Right lobe of liver (tissue), 6 donors: ENCODE measurements at regions not wholly inside any gene's neighbourhood (a gene's known extent, or its start where the extent isn't known, plus 50 kb on each side); places are given as distances from the start of the nearest gene placed in this dataset.
"Not testable (repeated sequence)": the region's sequence is repeated elsewhere in the genome, so short reads cannot be mapped to it uniquely, and the experiment has no call there.

Experiments used
- ATAC-seq, 4 donors: fragments of 200-7000 bp; cut with Tn5 transposase; one replicate each; pipeline ENCODE4 v1.9.1; 2020; ENCODE audit warnings: mild to moderate bottlenecking in 4 of 4, moderate library complexity in 4 of 4
- DNase-seq, 3 donors: peaks; one replicate each; pipeline ENCODE4 v3.0.0-alpha.2; 2020
- H3K27ac ChIP-seq, 3 donors: fragments of 200-600 bp; one replicate each; pipeline ENCODE4 v1.8.0; 2022
- H3K27me3 ChIP-seq, 2 donors: fragments of 200-600 bp; one replicate each; pipeline ENCODE4 v1.8.0; 2022
- H3K36me3 ChIP-seq, 4 donors: fragments of 200-600 bp; sonication (generic) in 1 of 4; one replicate each; pipeline versions ENCODE4 v1.5.1 to v1.8.0; 2017 to 2022; ENCODE audit warnings: control low read depth in 1 of 4
- H3K4me1 ChIP-seq, 4 donors: fragments of 200-600 bp; sonication (generic) in 1 of 4; one replicate each; pipeline versions ENCODE4 v1.5.1 to v1.8.0; 2017 to 2022; ENCODE audit warnings: control low read depth in 1 of 4
- H3K4me3 ChIP-seq, 3 donors: fragments of 200-600 bp; one replicate each; pipeline ENCODE4 v1.8.0; 2022
- H3K9me3 ChIP-seq, 4 donors: fragments of 200-600 bp; sonication (generic) in 1 of 4; one replicate each; pipeline versions ENCODE4 v1.5.1 to v1.8.0; 2017 to 2022; ENCODE audit warnings: control low read depth in 1 of 4
- POLR2A ChIP-seq: fragments of 450-650 bp; IDR thresholded peaks from one replicate; pipeline ENCODE4 v1.6.1; 2017; ENCODE audit warnings: antibody characterized with exemption, mild to moderate bottlenecking
- WGBS: methylation state at CpG from one replicate; pipeline ENCODE4 v1.1.6; 2018; ENCODE audit warnings: low coverage, low lambda C conversion rate; ENCODE audit not compliant: insufficient coverage; ENCODE audit errors: missing lambda C conversion rate; 5-methylcytosine and 5-hydroxymethylcytosine counted together
- intact Hi-C, 2 donors: fragments of 100-400 bp; cut with DNase I; formaldehyde crosslinking; loops; one replicate each; pipeline versions ENCODE4 v1.11.2 to v1.14.1; 2022
- TF ChIP-seq, protein P1 (sequence below), 4 donors: fragments of 200-600 bp in 3 of 4; fragments of 450-650 bp in 1 of 4; IDR thresholded peaks; one replicate each; pipeline versions ENCODE4 v1.5.1 to v1.8.0; 2016 to 2022; ENCODE audit warnings: antibody characterized with exemption in 4 of 4, mild to moderate bottlenecking in 2 of 4
- donor health status: DM: no; HTN: yes; CAD: no.
- donor health status: DM: no; HTN: no; CAD: no.
- donor health status: DM: no; HTN: no; CAD: no.
- donor health status: DM: no; HTN: yes; CAD: no.
- donor health status: DM: no; HTN: yes; CAD: no.

DNA sequence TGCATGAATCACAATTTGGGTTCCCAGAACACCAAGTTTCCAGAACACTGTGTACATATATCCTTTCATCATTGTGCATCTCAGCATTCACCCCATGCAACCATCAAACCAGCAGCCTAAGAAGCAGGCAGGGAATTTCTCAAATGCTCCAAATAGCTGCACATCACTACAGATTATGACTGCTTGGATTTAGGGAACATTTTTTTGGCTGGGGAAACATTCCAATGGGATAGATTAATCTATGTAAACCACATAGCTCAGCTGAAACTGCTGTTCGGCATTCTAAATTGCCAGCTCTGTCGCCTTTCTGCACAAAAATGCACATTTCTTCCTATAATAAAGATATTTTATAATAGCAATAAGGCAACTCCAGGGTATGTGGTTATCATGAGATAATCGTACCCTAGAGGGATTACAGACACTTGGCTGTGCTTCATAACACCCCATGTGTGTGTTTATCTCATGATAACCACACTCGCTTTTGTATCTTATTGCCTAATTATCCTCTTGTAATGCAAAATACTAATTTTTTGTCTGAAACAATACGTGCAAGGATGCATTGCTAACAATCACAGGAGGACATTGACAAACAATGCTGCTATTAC, 483.7 kb upstream of the DPH6 start:
- intact Hi-C loops = no loop called here
- TF ChIP-seq, protein P1, sequence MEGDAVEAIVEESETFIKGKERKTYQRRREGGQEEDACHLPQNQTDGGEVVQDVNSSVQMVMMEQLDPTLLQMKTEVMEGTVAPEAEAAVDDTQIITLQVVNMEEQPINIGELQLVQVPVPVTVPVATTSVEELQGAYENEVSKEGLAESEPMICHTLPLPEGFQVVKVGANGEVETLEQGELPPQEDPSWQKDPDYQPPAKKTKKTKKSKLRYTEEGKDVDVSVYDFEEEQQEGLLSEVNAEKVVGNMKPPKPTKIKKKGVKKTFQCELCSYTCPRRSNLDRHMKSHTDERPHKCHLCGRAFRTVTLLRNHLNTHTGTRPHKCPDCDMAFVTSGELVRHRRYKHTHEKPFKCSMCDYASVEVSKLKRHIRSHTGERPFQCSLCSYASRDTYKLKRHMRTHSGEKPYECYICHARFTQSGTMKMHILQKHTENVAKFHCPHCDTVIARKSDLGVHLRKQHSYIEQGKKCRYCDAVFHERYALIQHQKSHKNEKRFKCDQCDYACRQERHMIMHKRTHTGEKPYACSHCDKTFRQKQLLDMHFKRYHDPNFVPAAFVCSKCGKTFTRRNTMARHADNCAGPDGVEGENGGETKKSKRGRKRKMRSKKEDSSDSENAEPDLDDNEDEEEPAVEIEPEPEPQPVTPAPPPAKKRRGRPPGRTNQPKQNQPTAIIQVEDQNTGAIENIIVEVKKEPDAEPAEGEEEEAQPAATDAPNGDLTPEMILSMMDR (IDR thresholded peaks at IDR 0.05) = no peak
- TF ChIP-seq POLR2A = no peak
- 44% methylated on average over 5 of the region's 5 CpGs for WGBS
- Histone ChIP-seq H3K27ac (no peak overlapping the region), H3K4me3 (no peak overlapping the region), H3K4me1 (no peaks in the 10 kb centered on the region), H3K36me3 (no peaks in the 10 kb centered on the region), H3K27me3 (no peaks in the 10 kb centered on the region), H3K9me3 (no peaks in the 10 kb centered on the region)
- ATAC-seq (no peak), DNase-seq (no peak)

DNA sequence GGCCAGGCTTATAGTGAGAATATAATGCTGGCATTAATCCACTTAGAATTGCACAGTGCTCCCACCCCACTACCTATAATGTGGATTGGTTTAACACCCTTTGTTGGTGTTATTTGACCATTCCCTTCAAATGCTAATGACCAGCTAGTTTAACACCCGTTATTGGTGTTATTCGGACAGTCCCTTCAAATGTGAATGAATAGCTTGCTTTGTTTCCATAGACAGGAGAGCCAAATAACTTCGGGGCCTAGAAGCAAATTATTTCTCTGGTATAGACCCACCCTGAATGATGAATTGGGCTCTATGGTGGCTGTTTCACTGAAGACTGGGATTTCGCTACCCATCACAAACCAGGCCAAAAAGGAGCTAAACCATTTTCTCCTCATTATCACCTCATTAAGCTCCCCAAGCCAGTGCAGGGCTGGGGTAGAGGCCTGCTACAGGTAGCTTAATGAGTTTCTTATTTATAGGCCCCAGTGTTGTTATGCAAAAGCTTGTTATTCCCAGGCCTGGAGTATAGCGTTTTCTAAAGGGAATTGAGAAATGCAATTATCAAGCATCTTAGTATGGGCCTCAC, 494.1 kb upstream of the DPH6 start:
- TF ChIP-seq POLR2A = no peak
- TF ChIP-seq, protein P1 (IDR thresholded peaks at IDR 0.05) = no peak
- no peak overlapping the region for H3K27ac ChIP-seq
- intact Hi-C loops = no loop called here
- no peaks in the 10 kb centered on the region for H3K9me3 ChIP-seq
- no peaks in the 10 kb centered on the region for H3K4me1 ChIP-seq
- H3K36me3 ChIP-seq = no peaks in the 10 kb centered on the region
- no peak for DNase-seq
- H3K4me3 ChIP-seq = no peak overlapping the region
- 74% methylated on average over 5 of the region's 5 CpGs for WGBS
- no peaks in the 10 kb centered on the region for H3K27me3 ChIP-seq
- ATAC-seq = no peak

DNA sequence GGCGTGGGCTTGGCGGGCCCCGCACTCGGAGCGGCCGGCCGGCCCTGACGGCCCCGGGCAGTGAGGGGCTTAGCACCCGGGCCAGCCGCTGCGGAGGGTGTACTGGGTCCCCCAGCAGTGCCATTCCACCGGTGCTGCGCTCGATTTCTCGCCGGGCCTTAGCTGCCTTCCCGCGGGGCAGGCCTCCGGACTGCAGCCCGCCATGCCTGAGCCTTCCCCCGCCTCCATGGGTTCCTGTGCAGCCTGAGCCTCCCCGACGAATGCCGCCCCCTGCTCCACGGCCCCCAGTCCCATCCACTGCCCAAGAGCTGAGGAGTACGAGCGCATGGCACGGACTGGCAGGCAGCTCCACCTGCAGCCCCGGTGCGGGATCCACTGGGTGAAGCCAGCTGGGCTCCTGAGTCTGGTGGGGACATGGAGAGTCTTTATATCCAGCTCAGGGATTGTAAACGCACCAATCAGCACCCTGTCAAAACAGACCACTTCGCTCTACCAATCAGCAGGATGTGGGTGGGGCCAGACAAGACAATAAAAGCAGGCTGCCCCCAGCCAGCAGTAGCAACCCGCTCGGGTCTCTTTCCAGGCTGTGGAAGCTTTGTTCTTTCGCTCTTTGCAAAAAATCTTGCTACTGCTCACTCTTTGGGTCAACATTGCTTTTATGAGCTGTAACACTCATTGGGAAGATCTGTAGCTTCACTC, 501.2 kb upstream of the DPH6 start:
- peak in 1 of 3 donors; percentile 22 for DNase-seq
- H3K4me3 ChIP-seq, H3K36me3 ChIP-seq, H3K27me3 ChIP-seq, intact Hi-C loops, H3K9me3 ChIP-seq, H3K4me1 ChIP-seq, ATAC-seq, H3K27ac ChIP-seq: not testable (repeated sequence)
- 100% methylated on average over 3 of the region's 36 CpGs for WGBS

DNA sequence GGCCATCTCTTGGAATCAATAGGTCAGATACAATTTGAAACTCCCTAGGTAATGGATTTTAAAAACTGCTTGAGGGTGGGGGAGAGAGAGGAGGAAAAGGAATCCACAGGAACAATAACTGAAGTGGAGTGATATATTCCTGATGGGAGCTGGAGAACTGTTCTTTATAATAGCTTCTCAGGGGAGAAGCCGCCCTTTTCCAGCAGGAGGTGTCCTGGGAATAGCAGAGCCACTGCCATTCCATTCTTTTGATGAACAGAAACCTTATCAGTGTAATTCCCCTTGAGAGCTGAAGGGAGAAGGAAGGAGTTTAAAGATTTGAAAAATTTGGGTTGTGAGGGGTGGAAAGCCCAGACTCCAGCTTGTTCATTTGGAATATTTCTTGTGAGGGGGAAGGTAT, 504.9 kb upstream of the DPH6 start:
- no peak for TF ChIP-seq POLR2A
- TF ChIP-seq, protein P1 (IDR thresholded peaks at IDR 0.05) = no peak
- DNase-seq (no peak), ATAC-seq (no peak)
- Histone ChIP-seq H3K9me3 (no peaks in the 10 kb centered on the region), H3K4me1 (no peaks in the 10 kb centered on the region), H3K27me3 (no peaks in the 10 kb centered on the region), H3K36me3 (no peaks in the 10 kb centered on the region), H3K4me3 (no peak overlapping the region), H3K27ac (no peak overlapping the region)
- 86% methylated on average over 1 of the region's 1 CpG for WGBS
- intact Hi-C loops = no loop called here

DNA sequence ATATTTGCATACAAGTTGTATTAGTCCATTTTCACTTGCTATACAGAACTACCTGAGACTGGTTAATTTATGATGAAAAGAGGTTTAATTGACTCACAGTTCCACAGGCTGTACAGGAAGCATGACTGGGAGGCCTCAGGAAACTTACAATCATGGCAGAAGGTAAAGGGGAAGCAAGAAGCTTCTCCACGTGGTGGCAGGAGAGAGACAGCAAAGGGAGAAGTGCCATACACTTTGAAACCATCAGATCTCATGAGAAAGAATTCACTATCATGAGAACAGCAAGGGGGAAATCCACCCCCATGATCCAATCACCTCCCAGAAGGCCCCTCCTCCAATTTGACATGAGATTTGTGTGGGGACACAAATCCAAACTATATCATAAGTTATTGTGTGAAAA, 506.7 kb upstream of the DPH6 start:
- H3K27me3 ChIP-seq, intact Hi-C loops, H3K4me1 ChIP-seq, H3K4me3 ChIP-seq, DNase-seq, H3K9me3 ChIP-seq, H3K36me3 ChIP-seq, H3K27ac ChIP-seq: not testable (repeated sequence)
- peak in 3 of 4 donors; percentile 36 to 61 (median 60) for ATAC-seq
- WGBS = 0% methylated on average over 1 of the region's 1 CpG
- TF ChIP-seq, protein P1 (IDR thresholded peaks at IDR 0.05) = peak; percentile 25 to 52 (median 32)
